Cerebellar nuclear complex (tissue), 1 donor: ENCODE measurements at regions not wholly inside any gene's neighbourhood (a gene's known extent, or its start where the extent isn't known, plus 50 kb on each side); places are given as distances from the start of the nearest gene placed in this dataset.
"Not testable (repeated sequence)": the region's sequence is repeated elsewhere in the genome, so short reads cannot be mapped to it uniquely, and the experiment has no call there.

Experiments
- DNase-seq, 2 experiments: peaks; one replicate each; lab custom pipeline; 2025; lab: John Stamatoyannopoulos, UW

GRCh38 chr17:63258785-63259184, 187.3 kb downstream of the CYB561 start:
- no peak for DNase-seq

GRCh38 chr17:63262751-63263476, 183.2 kb downstream of the CYB561 start:
- DNase-seq: no peak

- DNase-seq: no peak
These were observed 180.6 kb downstream of the CYB561 start for GRCh38 chr17:63265526-63265925.

GRCh38 chr17:63267846-63268245, 178.3 kb downstream of the CYB561 start:
- no peak for DNase-seq

GRCh38 chr17:63268827-63269226, 177.3 kb downstream of the CYB561 start:
- DNase-seq: no peak

- no peak for DNase-seq
These were observed 175.5 kb downstream of the CYB561 start for GRCh38 chr17:63270610-63271009.

GRCh38 chr17:63274146-63274545, 172.0 kb downstream of the CYB561 start:
- no peak for DNase-seq

GRCh38 chr17:63275318-63275970, 170.7 kb downstream of the CYB561 start:
- DNase-seq: no peak

- no peak for DNase-seq
These were observed 169.9 kb downstream of the CYB561 start for GRCh38 chr17:63275971-63276745.

- no peak for DNase-seq
These were observed 169.3 kb downstream of the CYB561 start for GRCh38 chr17:63276821-63277220.

- DNase-seq: no peak
These were observed 168.5 kb downstream of the CYB561 start for GRCh38 chr17:63277629-63278028.

GRCh38 chr17:63278728-63279442, 167.2 kb downstream of the CYB561 start:
- no peak for DNase-seq

GRCh38 chr17:63279498-63280230, 166.4 kb downstream of the CYB561 start:
- no peak for DNase-seq

GRCh38 chr17:63282455-63282854, 163.7 kb downstream of the CYB561 start:
- no peak for DNase-seq

- DNase-seq: no peak
These were observed 160.6 kb downstream of the CYB561 start for GRCh38 chr17:63285551-63285950.

GRCh38 chr17:63286254-63286653, 159.9 kb downstream of the CYB561 start:
- no peak for DNase-seq

GRCh38 chr17:63287006-63287405, 159.1 kb downstream of the CYB561 start:
- DNase-seq: not testable (repeated sequence)

- no peak for DNase-seq
These were observed 156.2 kb downstream of the CYB561 start for GRCh38 chr17:63289931-63290330.

- DNase-seq: no peak
These were observed 155.8 kb downstream of the CYB561 start for GRCh38 chr17:63290351-63290750.

GRCh38 chr17:63290784-63291183, 155.3 kb downstream of the CYB561 start:
- DNase-seq: no peak

GRCh38 chr17:63291258-63291657, 154.8 kb downstream of the CYB561 start:
- no peak for DNase-seq

GRCh38 chr17:63292421-63292820, 153.7 kb downstream of the CYB561 start:
- DNase-seq: no peak
